ENCODE measurements at regions not wholly inside any gene's neighbourhood (a gene's known extent, or its start where the extent isn't known, plus 50 kb on each side); places are given as distances from the start of the nearest gene placed in this dataset.

DNA sequence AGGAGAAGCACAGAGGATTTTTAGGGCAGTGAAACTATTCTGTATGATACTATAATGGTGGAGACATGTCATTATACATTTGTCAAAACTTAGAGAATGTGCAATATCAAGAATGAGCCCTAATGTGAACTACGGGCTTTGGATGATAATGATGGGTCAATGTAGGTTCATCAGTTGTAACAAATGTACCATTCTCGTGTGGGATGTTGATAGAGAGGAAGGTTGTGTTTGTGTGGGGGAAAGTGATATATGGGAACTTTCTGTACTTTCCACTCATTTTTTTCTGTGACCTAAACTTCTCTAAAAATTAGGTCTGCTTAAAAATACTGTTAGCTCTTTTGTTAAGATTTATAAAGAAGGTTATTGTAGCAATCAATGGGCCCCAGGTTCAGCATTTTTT lies 138.9 kb downstream of the SPATA31D1 start:
- ChIA-PET CTCF (interaction anchor here (0.5 to 0.7 kb wide), 4 partner anchors 10 to 1534 kb away, joined by 3 to 4 read pairs (median 3); no protein-coding TSS in a partner anchor), POLR2A (no interaction called here)
- peaks cover 6% of the 10 kb centered on the region; the same call in 1 of the 2 replicates for H3K4me1 ChIP-seq (ENCODE audit: control insufficient read depth, insufficient read depth, low read length)
- no peaks in the 10 kb centered on the region for H3K9me3 ChIP-seq (ENCODE audit: control insufficient read depth, insufficient read depth, low read depth, low read length)
- no peak overlapping the region for H3K27ac ChIP-seq (ENCODE audit: extremely low read depth, low read depth, low read length)
- no peaks in the 10 kb centered on the region for H3K36me3 ChIP-seq (ENCODE audit: control insufficient read depth in 2 of 2, insufficient read depth in 1 of 2, low read length in 2 of 2)
- no peak overlapping the region for H3K4me3 ChIP-seq (ENCODE audit: low read depth, low read length)
- TF ChIP-seq KLF8 (tag by site-specific recombination; IDR thresholded peaks at IDR 0.05) (no peak), SP7 (tag by site-specific recombination; IDR thresholded peaks at IDR 0.05) (no peak), ZNF600 (tag by site-specific recombination; IDR thresholded peaks at IDR 0.05) (no peak), TRIM28 (IDR thresholded peaks at IDR 0.05; ENCODE audit: borderline replicate concordance, low read length) (no peak), ZNF335 (tag by site-specific recombination; conservative IDR thresholded peaks at IDR 0.05) (no peak), ZNF16 (tag by site-specific recombination; IDR thresholded peaks at IDR 0.05; ENCODE audit: low read depth) (no peak), YY1 (tag by site-specific recombination; IDR thresholded peaks at IDR 0.05) (no peak), ZNF24 (tag by site-specific recombination; IDR thresholded peaks at IDR 0.05) (no peak), SETDB1 (IDR thresholded peaks at IDR 0.05; ENCODE audit: insufficient read length, low read length) (no peak), ZNF366 (tag by site-specific recombination; conservative IDR thresholded peaks at IDR 0.05) (no peak), TCF7L2 (IDR thresholded peaks at IDR 0.05; ENCODE audit: borderline replicate concordance, low read depth, low read length) (no peak), ZFHX2 (tag by site-specific recombination; conservative IDR thresholded peaks at IDR 0.05) (no peak)
- TF ChIP-seq, protein P1, sequence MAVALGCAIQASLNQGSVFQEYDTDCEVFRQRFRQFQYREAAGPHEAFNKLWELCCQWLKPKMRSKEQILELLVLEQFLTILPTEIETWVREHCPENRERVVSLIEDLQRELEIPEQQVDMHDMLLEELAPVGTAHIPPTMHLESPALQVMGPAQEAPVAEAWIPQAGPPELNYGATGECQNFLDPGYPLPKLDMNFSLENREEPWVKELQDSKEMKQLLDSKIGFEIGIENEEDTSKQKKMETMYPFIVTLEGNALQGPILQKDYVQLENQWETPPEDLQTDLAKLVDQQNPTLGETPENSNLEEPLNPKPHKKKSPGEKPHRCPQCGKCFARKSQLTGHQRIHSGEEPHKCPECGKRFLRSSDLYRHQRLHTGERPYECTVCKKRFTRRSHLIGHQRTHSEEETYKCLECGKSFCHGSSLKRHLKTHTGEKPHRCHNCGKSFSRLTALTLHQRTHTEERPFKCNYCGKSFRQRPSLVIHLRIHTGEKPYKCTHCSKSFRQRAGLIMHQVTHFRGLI (tag by site-specific recombination; IDR thresholded peaks at IDR 0.05): no peak

DNA sequence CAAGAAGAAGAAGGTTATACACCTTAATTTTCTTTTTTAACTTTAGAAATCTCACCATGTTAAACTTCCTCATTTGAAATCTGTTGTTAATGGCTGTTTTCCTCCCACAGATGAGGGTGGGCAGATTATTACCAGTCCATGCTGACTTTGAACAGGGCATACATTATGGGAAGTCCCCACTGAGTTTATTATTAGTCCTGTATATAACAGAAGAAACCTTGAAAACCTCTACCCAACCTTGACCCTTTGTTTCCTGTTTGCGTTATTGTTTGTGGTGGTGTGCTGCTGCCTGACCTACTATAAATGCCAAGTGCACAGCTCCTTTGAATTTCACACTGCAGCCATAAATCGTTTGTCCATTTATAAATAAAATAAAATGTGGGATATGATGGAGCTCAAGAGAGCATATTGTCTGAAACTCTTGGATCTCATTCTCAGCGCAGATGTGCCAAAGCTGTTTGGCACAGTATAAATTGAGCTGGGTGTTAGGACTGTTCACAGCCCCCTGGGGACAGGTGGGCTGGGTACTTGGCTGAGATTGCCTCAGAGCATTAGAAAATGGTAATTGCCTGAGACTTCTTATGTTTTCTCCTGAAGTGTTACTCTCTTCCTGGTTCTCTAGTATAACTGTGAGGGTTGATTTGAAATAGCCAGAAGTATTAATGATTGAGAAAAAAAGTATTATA lies 139.6 kb downstream of the SPATA31D1 start:
- ChIA-PET CTCF (interaction anchor here (0.7 kb wide), 1 partner anchor 1535 kb away, joined by 3 read pairs; no protein-coding TSS in a partner anchor), POLR2A (no interaction called here)
- peaks cover 6% of the 10 kb centered on the region; the same call in 1 of the 2 replicates for H3K4me1 ChIP-seq (ENCODE audit: control insufficient read depth, insufficient read depth, low read length)
- no peaks in the 10 kb centered on the region for H3K36me3 ChIP-seq (ENCODE audit: control insufficient read depth in 2 of 2, insufficient read depth in 1 of 2, low read length in 2 of 2)
- TF ChIP-seq ZNF248 (tag by site-specific recombination; IDR thresholded peaks at IDR 0.05) (no peak), ZNF610 (tag by site-specific recombination; IDR thresholded peaks at IDR 0.05; ENCODE audit: borderline replicate concordance) (no peak)
- no peaks in the 10 kb centered on the region for H3K9me3 ChIP-seq (ENCODE audit: control insufficient read depth, insufficient read depth, low read depth, low read length)
- no peak overlapping the region for H3K4me3 ChIP-seq (ENCODE audit: low read depth, low read length)
- no peak overlapping the region for H3K27ac ChIP-seq (ENCODE audit: extremely low read depth, low read depth, low read length)

DNA sequence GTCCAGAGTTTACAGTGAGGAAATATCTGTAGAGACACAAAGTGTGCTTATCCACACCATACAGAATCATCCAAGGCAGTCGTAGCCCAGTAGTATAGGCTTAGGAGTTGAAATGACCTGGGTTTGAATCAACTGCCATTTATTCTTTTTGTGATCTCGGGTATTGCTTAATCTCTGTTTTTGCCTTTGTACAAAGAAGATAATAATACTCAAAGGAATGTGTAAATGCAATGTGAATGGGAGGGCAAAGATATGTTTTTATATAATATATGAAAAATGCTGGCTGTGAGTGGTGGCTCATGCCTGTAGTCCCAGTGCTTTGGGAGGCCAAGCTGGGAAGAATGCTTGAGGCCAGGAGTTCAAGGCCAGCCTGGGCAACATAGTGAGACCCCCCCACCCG lies 141.1 kb downstream of the SPATA31D1 start:
- CTCF ChIA-PET: no interaction called here
- POLR2A ChIA-PET: interaction anchor here (0.7 kb wide), 2 partner anchors 10 to 15 kb away, joined by 4 to 5 read pairs; no protein-coding TSS in a partner anchor
- H3K27ac ChIP-seq (ENCODE audit: extremely low read depth, low read depth, low read length): no peak overlapping the region
- H3K36me3 ChIP-seq (ENCODE audit: control insufficient read depth in 2 of 2, insufficient read depth in 1 of 2, low read length in 2 of 2): no peaks in the 10 kb centered on the region
- H3K9me3 ChIP-seq (ENCODE audit: control insufficient read depth, insufficient read depth, low read depth, low read length): no peaks in the 10 kb centered on the region
- no peak overlapping the region for H3K4me3 ChIP-seq (ENCODE audit: low read depth, low read length)
- H3K4me1 ChIP-seq (ENCODE audit: control insufficient read depth, insufficient read depth, low read length): peaks cover 6% of the 10 kb centered on the region; the same call in 1 of the 2 replicates
- TF ChIP-seq, protein P2, sequence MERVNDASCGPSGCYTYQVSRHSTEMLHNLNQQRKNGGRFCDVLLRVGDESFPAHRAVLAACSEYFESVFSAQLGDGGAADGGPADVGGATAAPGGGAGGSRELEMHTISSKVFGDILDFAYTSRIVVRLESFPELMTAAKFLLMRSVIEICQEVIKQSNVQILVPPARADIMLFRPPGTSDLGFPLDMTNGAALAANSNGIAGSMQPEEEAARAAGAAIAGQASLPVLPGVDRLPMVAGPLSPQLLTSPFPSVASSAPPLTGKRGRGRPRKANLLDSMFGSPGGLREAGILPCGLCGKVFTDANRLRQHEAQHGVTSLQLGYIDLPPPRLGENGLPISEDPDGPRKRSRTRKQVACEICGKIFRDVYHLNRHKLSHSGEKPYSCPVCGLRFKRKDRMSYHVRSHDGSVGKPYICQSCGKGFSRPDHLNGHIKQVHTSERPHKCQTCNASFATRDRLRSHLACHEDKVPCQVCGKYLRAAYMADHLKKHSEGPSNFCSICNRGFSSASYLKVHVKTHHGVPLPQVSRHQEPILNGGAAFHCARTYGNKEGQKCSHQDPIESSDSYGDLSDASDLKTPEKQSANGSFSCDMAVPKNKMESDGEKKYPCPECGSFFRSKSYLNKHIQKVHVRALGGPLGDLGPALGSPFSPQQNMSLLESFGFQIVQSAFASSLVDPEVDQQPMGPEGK (tag by site-specific recombination; IDR thresholded peaks at IDR 0.05): no peak
- TF ChIP-seq, protein P3, sequence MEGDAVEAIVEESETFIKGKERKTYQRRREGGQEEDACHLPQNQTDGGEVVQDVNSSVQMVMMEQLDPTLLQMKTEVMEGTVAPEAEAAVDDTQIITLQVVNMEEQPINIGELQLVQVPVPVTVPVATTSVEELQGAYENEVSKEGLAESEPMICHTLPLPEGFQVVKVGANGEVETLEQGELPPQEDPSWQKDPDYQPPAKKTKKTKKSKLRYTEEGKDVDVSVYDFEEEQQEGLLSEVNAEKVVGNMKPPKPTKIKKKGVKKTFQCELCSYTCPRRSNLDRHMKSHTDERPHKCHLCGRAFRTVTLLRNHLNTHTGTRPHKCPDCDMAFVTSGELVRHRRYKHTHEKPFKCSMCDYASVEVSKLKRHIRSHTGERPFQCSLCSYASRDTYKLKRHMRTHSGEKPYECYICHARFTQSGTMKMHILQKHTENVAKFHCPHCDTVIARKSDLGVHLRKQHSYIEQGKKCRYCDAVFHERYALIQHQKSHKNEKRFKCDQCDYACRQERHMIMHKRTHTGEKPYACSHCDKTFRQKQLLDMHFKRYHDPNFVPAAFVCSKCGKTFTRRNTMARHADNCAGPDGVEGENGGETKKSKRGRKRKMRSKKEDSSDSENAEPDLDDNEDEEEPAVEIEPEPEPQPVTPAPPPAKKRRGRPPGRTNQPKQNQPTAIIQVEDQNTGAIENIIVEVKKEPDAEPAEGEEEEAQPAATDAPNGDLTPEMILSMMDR (tag by site-specific recombination; IDR thresholded peaks at IDR 0.05): no peak
- TF ChIP-seq, protein P4, sequence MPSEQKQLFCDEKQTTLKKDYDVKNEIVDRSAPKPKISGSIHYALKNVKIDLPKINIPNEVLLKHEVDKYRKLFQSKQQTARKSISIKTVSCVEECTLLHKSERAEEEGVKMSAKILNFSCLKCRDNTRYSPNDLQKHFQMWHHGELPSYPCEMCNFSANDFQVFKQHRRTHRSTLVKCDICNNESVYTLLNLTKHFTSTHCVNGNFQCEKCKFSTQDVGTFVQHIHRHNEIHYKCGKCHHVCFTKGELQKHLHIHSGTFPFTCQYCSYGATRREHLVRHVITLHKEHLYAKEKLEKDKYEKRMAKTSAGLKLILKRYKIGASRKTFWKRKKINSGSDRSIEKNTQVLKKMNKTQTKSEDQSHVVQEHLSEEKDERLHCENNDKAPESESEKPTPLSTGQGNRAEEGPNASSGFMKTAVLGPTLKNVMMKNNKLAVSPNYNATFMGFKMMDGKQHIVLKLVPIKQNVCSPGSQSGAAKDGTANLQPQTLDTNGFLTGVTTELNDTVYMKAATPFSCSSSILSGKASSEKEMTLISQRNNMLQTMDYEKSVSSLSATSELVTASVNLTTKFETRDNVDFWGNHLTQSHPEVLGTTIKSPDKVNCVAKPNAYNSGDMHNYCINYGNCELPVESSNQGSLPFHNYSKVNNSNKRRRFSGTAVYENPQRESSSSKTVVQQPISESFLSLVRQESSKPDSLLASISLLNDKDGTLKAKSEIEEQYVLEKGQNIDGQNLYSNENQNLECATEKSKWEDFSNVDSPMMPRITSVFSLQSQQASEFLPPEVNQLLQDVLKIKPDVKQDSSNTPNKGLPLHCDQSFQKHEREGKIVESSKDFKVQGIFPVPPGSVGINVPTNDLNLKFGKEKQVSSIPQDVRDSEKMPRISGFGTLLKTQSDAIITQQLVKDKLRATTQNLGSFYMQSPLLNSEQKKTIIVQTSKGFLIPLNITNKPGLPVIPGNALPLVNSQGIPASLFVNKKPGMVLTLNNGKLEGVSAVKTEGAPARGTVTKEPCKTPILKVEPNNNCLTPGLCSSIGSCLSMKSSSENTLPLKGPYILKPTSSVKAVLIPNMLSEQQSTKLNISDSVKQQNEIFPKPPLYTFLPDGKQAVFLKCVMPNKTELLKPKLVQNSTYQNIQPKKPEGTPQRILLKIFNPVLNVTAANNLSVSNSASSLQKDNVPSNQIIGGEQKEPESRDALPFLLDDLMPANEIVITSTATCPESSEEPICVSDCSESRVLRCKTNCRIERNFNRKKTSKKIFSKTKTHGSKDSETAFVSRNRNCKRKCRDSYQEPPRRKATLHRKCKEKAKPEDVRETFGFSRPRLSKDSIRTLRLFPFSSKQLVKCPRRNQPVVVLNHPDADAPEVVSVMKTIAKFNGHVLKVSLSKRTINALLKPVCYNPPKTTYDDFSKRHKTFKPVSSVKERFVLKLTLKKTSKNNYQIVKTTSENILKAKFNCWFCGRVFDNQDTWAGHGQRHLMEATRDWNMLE (tag by site-specific recombination; conservative IDR thresholded peaks at IDR 0.05; ENCODE audit: low read depth): no peak
- no peak for TF ChIP-seq ZNF529 (tag by site-specific recombination; IDR thresholded peaks at IDR 0.05; ENCODE audit: insufficient replicate concordance)
